GM12864 (cell line): ENCODE measurements at regions not wholly inside any gene's neighbourhood (a gene's known extent, or its start where the extent isn't known, plus 50 kb on each side); places are given as distances from the start of the nearest gene placed in this dataset.

Experiments used
- DNase-seq: peaks from one replicate; pipeline ENCODE4 v3.0.0-alpha.2; 2011; ENCODE audit warnings: low read depth
- H3K4me3 ChIP-seq: 2 replicates; pipeline ENCODE4 v1.5.1; 2011; ENCODE audit warnings: mild to moderate bottlenecking, low read depth, low read length, control low read depth
- CTCF ChIP-seq: IDR thresholded peaks from 2 replicates; pipeline ENCODE4 v1.5.1; 2011; ENCODE audit warnings: low read depth, mild to moderate bottlenecking, moderate library complexity, low read length, control low read depth, inconsistent platforms; ENCODE audit errors: missing control alignments

GRCh38 chr13:88085036-88085435 is 413.9 kb downstream of the SLITRK5 start:
- no peak overlapping the region for H3K4me3 ChIP-seq
- DNase-seq = no peak
- TF ChIP-seq CTCF = no peak

- TF ChIP-seq CTCF = no peak
- DNase-seq = no peak
- H3K4me3 ChIP-seq = no peak overlapping the region
Observed at GRCh38 chr13:88086577-88086976, 415.4 kb downstream of the SLITRK5 start.

GRCh38 chr13:88097541-88097940 is 426.4 kb downstream of the SLITRK5 start:
- TF ChIP-seq CTCF = no peak
- DNase-seq = no peak
- H3K4me3 ChIP-seq = no peak overlapping the region

GRCh38 chr13:88103824-88104223 is 432.7 kb downstream of the SLITRK5 start:
- H3K4me3 ChIP-seq = no peak overlapping the region
- TF ChIP-seq CTCF = no peak
- DNase-seq = no peak

GRCh38 chr13:88104576-88104975 is 433.4 kb downstream of the SLITRK5 start:
- no peak for DNase-seq
- no peak for TF ChIP-seq CTCF
- H3K4me3 ChIP-seq = no peak overlapping the region

- H3K4me3 ChIP-seq = no peak overlapping the region
- DNase-seq = no peak
- no peak for TF ChIP-seq CTCF
Observed at GRCh38 chr13:88107570-88107969, 436.4 kb downstream of the SLITRK5 start.

- no peak overlapping the region for H3K4me3 ChIP-seq
- TF ChIP-seq CTCF = no peak
- DNase-seq = no peak
Observed at GRCh38 chr13:88112526-88112925, 441.4 kb downstream of the SLITRK5 start.
